ENCODE measurements at regions not wholly inside any gene's neighbourhood (a gene's known extent, or its start where the extent isn't known, plus 50 kb on each side); places are given as distances from the start of the nearest gene placed in this dataset.

- TF ChIP-seq, protein P1, sequence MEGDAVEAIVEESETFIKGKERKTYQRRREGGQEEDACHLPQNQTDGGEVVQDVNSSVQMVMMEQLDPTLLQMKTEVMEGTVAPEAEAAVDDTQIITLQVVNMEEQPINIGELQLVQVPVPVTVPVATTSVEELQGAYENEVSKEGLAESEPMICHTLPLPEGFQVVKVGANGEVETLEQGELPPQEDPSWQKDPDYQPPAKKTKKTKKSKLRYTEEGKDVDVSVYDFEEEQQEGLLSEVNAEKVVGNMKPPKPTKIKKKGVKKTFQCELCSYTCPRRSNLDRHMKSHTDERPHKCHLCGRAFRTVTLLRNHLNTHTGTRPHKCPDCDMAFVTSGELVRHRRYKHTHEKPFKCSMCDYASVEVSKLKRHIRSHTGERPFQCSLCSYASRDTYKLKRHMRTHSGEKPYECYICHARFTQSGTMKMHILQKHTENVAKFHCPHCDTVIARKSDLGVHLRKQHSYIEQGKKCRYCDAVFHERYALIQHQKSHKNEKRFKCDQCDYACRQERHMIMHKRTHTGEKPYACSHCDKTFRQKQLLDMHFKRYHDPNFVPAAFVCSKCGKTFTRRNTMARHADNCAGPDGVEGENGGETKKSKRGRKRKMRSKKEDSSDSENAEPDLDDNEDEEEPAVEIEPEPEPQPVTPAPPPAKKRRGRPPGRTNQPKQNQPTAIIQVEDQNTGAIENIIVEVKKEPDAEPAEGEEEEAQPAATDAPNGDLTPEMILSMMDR (conservative IDR thresholded peaks at IDR 0.05) = no peak
- no peak for TF ChIP-seq ZFX (IDR thresholded peaks at IDR 0.05)
- H3K27ac ChIP-seq = no peak overlapping the region
Measured at GRCh38 chr20:7308163-7308562, 540.7 kb downstream of the BMP2 start.

DNA sequence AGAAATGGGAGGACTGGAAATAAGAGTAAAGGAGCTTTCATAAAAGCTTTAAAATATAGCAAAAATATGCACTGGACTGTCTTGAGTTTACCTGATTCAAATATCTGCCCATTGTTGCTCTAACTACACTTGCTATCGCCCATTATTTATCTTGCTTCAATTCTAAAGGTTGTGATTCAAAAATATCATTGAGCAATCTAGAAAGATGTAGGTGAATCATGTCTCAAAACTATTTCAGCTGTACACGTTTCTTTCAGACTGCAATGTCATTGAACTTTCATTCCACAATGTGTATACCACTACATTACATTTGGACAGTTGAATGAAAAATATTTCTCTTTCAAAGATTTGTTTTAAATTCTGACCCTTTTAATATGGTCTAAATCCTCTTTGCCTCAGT, 545.6 kb downstream of the BMP2 start:
- TF ChIP-seq ZFX (IDR thresholded peaks at IDR 0.05) = no peak
- H3K27ac ChIP-seq = no peak overlapping the region

- no peak overlapping the region for H3K27ac ChIP-seq
- TF ChIP-seq, protein P1 (conservative IDR thresholded peaks at IDR 0.05) = no peak
- no peak for TF ChIP-seq ZFX (IDR thresholded peaks at IDR 0.05)
Measured at GRCh38 chr20:7323957-7324356, 556.5 kb downstream of the BMP2 start.

GRCh38 chr20:7327810-7328209, 560.3 kb downstream of the BMP2 start:
- TF ChIP-seq, protein P1 (conservative IDR thresholded peaks at IDR 0.05) = no peak
- TF ChIP-seq ZFX (IDR thresholded peaks at IDR 0.05) = no peak
- H3K27ac ChIP-seq = no peak overlapping the region

DNA sequence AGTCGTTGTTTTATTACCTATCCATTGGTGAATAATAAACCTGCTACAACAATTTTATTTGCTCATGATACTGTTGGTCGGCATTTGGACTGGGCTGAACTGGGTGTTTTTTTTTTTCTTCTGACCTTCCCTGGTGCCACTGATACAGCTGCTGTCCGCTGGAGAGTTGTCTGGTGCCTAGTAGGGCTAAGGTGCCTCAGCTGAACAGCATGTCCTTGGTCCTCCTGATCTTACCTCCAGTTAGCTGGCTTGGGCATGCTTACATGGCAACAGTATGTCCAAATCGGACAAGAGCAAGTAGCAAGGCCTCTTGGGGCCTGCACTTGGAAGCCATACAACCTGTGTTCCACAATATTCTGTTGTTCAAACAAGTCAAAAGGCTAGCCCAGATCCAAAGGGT, 563.4 kb downstream of the BMP2 start:
- TF ChIP-seq, protein P1 (conservative IDR thresholded peaks at IDR 0.05) = no peak
- TF ChIP-seq ZFX (IDR thresholded peaks at IDR 0.05) = no peak
- no peak overlapping the region for H3K27ac ChIP-seq

- no peak for TF ChIP-seq ZFX (IDR thresholded peaks at IDR 0.05)
- TF ChIP-seq, protein P1 (conservative IDR thresholded peaks at IDR 0.05) = no peak
- no peak overlapping the region for H3K27ac ChIP-seq
Measured at GRCh38 chr20:7332169-7332568, 564.7 kb downstream of the BMP2 start.

GRCh38 chr20:7333841-7334240, 566.4 kb downstream of the BMP2 start:
- no peak for TF ChIP-seq ZFX (IDR thresholded peaks at IDR 0.05)
- TF ChIP-seq, protein P1 (conservative IDR thresholded peaks at IDR 0.05) = no peak
- H3K27ac ChIP-seq = no peak overlapping the region

- no peak overlapping the region for H3K27ac ChIP-seq
- TF ChIP-seq, protein P1 (conservative IDR thresholded peaks at IDR 0.05) = no peak
- TF ChIP-seq ZFX (IDR thresholded peaks at IDR 0.05) = no peak
Measured at GRCh38 chr20:7346026-7346425, 578.5 kb downstream of the BMP2 start.
